Stimulated activated CD4-positive, alpha-beta T cell treated with anti-CD3 and anti-CD28 coated beads, Interleukin-4, amount 100 ng/mL, for 1 hour (primary cell): ENCODE measurements at regions not wholly inside any gene's neighbourhood (a gene's known extent, or its start where the extent isn't known, plus 50 kb on each side); places are given as distances from the start of the nearest gene placed in this dataset.

Experiments used
- DNase-seq: peaks from one replicate; pipeline ENCODE4 v3.0.0-alpha.2; 2020

GRCh38 chr4:89598602-89599001 is 238.4 kb downstream of the SNCA start:
- no peak for DNase-seq

DNA sequence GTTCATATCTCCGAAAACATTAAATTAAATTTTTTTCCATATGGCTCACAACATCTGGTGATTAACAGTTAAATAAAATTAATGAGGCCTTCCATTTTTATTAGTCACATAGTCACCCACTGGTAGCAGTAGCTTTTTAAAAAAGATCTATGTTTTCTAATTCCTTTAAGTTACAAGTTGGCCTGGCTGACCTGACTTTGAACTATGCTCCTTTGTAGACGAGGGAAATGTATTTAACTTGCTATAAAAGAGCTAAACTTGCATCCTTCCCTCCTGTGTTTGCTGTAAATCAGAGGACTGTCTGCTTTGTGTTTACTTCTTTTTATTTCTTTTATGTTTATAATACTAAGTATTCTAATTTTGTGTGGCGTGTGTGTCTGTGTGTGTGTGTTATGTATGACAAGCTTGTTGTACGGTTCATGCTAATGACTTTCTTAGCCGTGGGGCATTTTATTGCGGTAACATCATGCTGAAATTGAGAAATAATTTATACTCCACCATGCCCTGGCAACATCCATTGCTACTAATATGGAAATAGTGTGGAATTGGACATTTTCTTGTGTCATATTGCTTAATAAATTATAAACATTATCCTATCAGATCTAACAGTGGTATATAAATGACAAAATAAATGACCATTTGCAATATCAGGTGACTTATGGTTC is 241.7 kb downstream of the SNCA start:
- no peak for DNase-seq

DNA sequence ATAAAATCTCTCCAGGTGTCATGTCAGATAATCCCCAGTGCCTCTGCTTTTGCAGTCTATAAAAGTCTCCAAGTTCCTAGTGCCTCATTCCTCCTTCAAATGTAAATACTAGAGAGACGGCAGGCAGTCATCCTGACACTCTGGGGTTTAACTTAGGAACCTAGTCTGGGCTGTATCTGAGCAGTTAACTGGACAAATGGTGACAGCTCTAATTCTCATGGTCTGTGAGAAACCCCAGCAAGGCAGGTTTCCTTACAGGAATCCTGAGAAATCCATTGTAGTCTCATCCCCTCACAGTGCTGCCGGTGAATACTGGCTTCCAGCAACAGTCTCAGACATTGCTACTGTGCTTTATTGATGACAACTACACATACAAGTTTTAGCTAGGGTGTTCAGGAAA is 246.8 kb downstream of the SNCA start:
- no peak for DNase-seq

GRCh38 chr4:89588421-89588820 is 248.5 kb downstream of the SNCA start:
- no peak for DNase-seq

DNA sequence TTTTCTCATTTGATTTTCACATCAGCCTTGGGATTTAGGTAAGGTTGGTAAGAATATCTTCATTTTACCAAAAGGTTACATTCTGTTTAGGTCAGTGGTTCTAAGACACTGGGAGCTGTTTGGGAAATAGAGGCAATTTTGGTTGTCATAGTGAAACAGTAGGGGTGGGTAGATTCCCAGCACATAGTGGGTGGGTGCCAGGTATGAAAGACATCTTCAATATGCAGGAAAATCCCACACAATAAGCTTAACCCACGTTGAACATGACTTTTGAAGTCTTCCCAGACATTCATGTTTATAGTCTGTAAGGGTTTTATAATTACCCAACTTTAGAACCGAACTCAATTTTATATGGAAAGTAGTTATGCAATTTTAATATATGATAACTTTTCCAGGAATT is 249.6 kb downstream of the SNCA start:
- DNase-seq, result no peak

GRCh38 chr4:89586864-89587263 is 250.1 kb downstream of the SNCA start:
- no peak for DNase-seq

DNA sequence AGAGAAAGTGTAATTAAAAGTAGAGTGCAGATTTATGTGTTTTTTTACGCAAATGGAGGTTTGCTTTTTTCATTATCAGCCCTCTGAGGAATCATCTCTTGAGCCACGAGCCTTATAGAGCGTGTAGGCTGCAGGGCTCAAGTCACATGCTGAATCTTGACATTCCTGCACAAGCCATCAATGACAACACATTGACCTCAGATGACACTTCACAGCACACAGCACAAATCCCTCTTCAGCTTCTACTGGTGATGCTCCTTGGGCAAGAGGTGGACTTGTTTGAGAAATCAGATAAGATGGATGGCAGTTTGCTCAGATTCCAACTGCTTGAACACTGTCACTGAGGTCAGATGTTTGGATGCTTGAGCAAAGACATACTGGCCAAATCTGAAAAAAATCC is 250.6 kb downstream of the SNCA start:
- no peak for DNase-seq

- no peak for DNase-seq
Observed at GRCh38 chr4:89582756-89583505, 254.0 kb downstream of the SNCA start.

DNA sequence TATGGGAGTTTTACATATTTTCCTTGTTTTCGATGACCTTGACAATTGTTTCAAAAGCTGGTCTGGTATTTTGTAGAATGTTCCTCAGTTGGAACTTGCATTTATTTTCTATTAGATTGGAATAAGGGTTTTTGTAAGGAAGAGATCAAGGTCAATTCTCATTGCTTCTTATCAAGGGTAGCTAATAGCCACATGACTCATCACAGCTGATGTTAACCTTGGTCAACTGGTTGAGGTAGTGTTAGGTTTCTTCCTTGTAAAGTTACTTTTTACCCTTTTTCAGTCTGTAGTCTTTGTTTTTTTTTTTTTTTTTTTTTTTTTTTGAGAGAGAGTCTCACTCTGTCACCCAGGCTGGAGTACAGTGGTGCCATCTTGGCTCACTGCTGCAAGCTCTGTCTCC is 257.2 kb downstream of the SNCA start:
- no peak for DNase-seq

DNA sequence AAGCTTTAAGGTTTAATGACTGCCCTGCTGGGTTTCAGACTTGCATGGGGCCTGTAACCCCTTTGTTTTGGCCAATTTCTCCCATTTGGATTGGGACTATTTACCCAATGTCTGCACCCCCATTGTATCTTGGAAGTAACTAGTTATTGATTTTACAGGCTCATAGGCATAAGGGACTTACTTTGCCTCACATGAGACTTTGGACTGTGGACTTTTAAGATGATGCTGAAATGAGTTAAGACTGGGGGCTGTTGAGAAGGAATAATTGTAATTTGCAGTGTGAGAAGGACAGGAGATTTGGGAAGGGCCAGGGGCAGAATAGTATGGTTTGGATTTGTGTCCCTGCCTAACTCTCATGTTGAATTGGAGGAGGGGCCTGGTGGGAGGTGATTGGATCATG is 260.7 kb downstream of the SNCA start:
- DNase-seq, result no peak

DNA sequence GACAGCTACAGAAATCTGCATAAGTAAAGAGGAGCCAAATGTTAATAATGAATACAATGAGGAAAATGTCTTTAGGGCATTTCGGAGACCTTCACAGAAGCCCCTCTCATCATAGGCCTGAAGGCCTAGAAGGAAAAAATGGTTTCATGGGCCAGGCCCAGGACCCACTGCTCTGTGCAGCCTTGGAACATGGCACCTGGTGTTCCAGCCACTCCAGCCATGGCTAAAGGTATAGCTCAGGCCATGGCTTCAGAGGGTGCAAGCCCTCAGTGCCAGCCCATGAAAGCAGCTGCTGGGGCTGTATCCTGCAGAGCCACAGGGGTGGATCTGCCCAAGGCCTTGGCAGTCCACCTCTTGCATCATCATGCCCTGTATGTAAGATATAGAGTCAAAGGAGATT is 261.1 kb downstream of the SNCA start:
- no peak for DNase-seq

DNA sequence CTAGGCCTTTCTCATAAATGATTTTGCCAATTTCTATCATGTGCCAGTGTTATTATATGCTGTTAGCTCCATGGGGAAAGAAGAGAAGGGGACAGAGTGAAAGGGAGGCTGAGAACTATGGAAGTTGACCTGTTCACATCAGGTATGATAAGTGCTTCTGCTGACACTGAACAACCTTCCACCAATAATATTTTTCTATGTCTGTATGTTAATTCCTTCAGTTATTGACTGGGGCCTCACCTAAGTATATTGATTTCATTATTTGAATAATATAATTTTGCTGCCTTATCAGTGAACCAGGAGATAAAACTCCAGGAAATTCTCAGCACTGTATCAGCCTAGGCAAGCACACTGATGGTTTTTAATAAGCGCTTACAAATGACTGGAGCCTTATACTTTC is 262.8 kb downstream of the SNCA start:
- no peak for DNase-seq

DNA sequence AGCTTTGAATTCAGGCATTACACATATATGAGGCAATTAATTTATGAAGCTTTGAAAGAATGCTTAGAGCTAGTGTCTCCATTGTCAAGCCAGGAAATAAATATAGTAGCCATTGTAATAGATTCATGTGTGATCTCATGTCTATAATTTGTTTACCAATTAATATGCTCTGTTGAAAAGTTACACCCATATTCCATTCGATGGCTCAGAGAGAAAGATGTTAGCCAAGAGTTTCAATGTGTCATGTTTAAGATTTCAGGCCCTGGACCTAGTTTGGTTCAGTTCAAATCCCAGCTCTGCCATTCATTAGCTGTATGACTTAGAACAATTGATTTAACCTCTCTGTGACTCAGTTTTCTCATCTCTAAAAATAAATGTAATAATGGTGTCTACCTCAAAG is 263.3 kb downstream of the SNCA start:
- no peak for DNase-seq

DNA sequence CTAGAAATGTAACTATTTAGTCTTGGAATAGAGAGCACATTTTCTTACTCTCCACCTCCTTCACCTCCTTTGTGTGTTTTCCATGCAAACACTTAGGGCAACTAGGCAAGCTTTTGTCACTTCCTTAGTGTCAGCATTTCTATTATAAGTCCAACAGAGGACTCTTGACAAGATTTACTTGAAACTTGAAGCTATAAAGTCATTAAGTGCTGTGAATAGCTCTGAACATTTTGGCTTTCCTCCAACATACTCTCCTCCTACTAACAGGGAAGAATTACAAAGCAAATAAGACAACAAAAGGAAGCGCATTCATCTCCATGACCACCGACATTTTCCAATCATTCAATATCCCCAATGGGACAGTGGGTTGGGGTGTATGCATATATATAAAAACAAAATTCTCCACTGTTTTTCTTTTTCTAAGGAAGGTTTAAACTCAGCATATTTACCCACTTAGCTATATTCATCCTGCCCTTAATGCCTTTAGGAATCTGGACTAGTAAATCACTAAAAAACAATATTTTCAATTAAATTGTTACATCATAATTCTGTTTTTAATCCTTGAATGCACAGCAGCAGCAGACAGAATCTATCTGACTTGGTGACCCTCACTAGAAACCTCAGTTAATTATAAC is 264.6 kb downstream of the SNCA start:
- DNase-seq, result no peak

GRCh38 chr4:89570931-89571330 is 263.3 kb upstream of the GPRIN3 start:
- no peak for DNase-seq

DNA sequence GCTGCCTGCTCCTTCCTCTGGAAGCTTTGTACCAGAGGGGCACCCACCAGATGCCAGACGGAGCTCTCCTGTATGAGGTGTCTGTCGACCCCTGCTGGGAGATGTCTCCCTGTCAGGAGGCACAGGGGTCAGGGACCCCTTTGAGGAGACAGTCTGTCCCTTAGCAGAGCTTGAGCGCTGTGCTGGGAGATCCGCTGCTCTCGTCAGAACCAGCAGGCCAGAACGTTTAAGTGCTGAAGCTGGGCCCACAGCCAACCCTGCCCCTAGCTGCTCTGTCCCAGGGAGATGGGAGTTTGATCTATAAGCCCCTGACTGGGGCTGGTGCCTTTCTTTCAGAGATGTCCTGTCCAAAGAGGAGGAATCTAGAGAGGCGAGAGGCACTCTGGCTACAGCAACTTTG is 260.3 kb upstream of the GPRIN3 start:
- DNase-seq, result no peak

GRCh38 chr4:89563431-89563830 is 255.8 kb upstream of the GPRIN3 start:
- DNase-seq, result no peak

DNA sequence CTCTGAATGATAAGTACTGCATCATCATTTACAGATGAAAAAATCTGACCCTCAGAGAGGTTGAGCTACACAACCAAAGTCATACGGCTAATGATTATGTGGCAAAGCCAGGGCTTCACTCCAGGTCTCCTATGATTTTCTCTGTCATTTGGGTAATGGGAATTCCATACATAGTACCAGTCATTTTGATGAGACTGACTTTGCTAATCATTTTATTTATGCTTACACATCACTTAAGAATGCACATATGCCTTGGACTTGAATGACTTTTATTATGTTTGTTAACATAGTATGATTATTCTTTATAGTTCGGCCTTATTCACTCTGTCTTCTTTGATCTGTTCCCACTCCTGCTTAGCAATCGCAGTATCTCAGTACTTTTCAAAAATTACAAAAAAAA is 255.1 kb upstream of the GPRIN3 start:
- DNase-seq, result no peak

- no peak for DNase-seq
Observed at GRCh38 chr4:89561048-89561447, 253.4 kb upstream of the GPRIN3 start.

GRCh38 chr4:89558147-89558546 is 250.5 kb upstream of the GPRIN3 start:
- no peak for DNase-seq

DNA sequence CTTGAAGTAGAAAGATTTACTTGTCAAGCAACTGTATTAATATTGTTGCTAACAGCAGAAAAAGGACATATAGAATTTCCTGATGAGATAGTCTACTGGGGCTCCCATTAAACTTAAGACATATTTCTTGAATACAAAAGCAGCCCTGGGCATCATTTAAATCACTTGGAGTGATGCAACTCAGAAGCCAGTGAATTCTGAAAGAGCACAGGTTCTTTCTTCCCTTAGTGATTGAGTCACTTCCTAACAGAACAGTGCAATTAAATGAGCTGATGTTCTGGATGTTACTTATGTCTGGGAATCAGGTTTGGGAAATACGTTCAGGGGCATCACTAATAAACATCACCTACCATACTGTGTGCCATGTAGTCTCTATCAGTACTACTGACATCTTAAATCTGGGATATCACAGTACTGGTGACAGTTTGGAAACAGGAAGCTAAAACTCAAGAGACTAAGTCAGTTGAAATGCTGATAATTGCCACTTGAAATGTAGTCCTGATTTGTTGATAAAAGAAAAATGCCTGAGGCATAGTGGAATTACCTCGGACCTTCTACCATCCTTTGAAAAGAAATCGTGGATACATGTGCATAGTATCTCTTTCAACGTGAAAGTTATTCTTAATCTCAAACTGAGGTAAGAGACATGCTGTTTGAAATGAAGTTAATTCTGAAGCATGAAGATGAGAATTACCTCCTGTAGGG is 249.2 kb upstream of the GPRIN3 start:
- no peak for DNase-seq

DNA sequence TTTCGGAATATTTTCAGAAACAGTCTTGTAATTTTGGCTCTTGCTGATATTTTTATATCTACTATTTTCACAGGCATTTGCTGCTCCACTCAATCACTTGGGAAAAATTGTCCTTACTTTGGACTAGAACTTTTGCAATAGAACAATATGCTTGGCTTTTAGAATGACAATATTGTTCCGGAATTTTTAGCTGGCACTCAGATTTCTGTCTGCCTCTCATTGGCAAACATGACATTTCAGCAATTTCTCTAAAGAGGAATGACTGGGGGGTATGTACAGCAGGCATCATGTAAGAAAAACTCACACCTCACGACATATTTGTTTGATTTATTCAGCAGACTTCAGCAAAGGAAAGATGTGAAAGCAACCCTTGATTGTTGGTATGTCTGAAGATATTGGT is 243.6 kb upstream of the GPRIN3 start:
- DNase-seq, result no peak

DNA sequence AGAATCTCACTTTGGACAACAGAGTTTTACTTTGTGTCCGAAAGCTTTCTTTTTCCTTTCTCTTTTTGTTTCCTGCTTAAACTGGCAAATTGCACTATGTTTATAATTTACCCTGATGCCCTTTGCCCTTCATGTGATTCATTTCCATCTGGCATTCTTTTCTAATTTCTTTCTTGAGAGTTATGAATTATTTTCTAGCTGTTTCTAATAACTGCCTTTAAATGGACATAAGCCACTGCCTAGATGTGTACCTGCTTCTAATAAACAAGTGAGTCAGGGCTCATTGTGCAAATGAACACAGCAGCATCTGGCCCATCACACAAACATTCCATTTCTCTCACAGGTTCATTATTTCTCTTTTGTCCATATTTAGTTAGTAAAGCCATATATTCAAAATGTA is 242.3 kb upstream of the GPRIN3 start:
- no peak for DNase-seq

DNA sequence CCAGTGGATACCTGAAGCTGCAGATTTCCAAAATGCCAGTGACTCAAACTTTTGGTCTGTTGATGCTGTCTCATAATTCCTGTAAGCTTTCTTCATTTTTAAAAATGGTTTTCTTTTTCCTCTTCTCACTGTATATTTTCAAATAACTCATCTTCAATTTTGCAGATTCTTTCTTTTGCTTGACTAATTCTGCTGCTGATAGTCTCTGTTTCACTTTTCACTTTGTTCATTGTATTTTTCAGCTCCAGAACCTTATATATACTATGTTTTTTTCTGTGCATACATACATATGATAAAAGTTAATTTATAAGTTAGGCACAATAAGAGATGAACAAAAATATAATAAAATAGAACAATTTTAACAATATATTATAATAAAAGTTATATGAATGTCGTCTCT is 237.7 kb upstream of the GPRIN3 start:
- no peak for DNase-seq
